Type B pancreatic cell (in vitro differentiated cells): ENCODE measurements at regions not wholly inside any gene's neighbourhood (a gene's known extent, or its start where the extent isn't known, plus 50 kb on each side); places are given as distances from the start of the nearest gene placed in this dataset.

Experiments used
- DNase-seq: peaks from one replicate; pipeline ENCODE4 v3.0.0; 2021; ENCODE audit warnings: mixed read lengths; ENCODE audit not compliant: unreplicated experiment; ENCODE audit errors: extremely low spot score
- H3K27ac Mint-ChIP-seq: 2 replicates; pipeline ENCODE4 v1.8.0; 2021; ENCODE audit warnings: mild to moderate bottlenecking, mixed read lengths
- H3K27me3 Mint-ChIP-seq: 2 replicates; pipeline ENCODE4 v1.8.0; 2021; ENCODE audit warnings: mixed read lengths
- H3K36me3 Mint-ChIP-seq: 2 replicates; pipeline ENCODE4 v1.8.0; 2021; ENCODE audit warnings: mixed read lengths
- H3K4me1 Mint-ChIP-seq: one replicate; pipeline ENCODE4 v1.8.0; 2021; ENCODE audit warnings: mixed read lengths; ENCODE audit not compliant: unreplicated experiment
- H3K4me3 Mint-ChIP-seq: 2 replicates; pipeline ENCODE4 v1.8.0; 2021; ENCODE audit warnings: mild to moderate bottlenecking, mixed read lengths
- H3K9me3 Mint-ChIP-seq: 2 replicates; pipeline ENCODE4 v1.8.0; 2021; ENCODE audit warnings: mixed read lengths
- CTCF ChIP-seq: fragments of 200-600 bp; sonication (generic); conservative IDR thresholded peaks from 2 replicates; pipeline ENCODE4 v1.5.0; 2021; ENCODE audit warnings: antibody characterized with exemption, mild to moderate bottlenecking

- Mint-ChIP-seq H3K9me3 (no peaks in the 10 kb centered on the region), H3K4me3 (no peak overlapping the region), H3K27me3 (no peaks in the 10 kb centered on the region), H3K36me3 (no peaks in the 10 kb centered on the region), H3K4me1 (no peaks in the 10 kb centered on the region), H3K27ac (no peak overlapping the region)
- no peak for TF ChIP-seq CTCF
- DNase-seq = no peak
Observed at GRCh38 chr6:114906096-114906495, 563.3 kb upstream of the HS3ST5 start.

- no peak for DNase-seq
- no peak for TF ChIP-seq CTCF
- Mint-ChIP-seq H3K4me3 (no peak overlapping the region), H3K9me3 (no peaks in the 10 kb centered on the region), H3K27me3 (no peaks in the 10 kb centered on the region), H3K36me3 (no peaks in the 10 kb centered on the region), H3K27ac (no peak overlapping the region), H3K4me1 (no peaks in the 10 kb centered on the region)
Observed at GRCh38 chr6:114897536-114897935, 554.7 kb upstream of the HS3ST5 start.

GRCh38 chr6:114892211-114892610 lies 549.4 kb upstream of the HS3ST5 start:
- Mint-ChIP-seq H3K4me1 (peaks cover 3% of the 10 kb centered on the region), H3K4me3 (no peak overlapping the region), H3K9me3 (no peaks in the 10 kb centered on the region), H3K27me3 (no peaks in the 10 kb centered on the region), H3K27ac (no peak overlapping the region), H3K36me3 (no peaks in the 10 kb centered on the region)
- TF ChIP-seq CTCF = no peak
- DNase-seq = no peak

- no peaks in the 10 kb centered on the region for H3K36me3 Mint-ChIP-seq
- no peak overlapping the region for H3K4me3 Mint-ChIP-seq
- H3K4me1 Mint-ChIP-seq = peaks cover 3% of the 10 kb centered on the region
- DNase-seq = no peak
- no peak overlapping the region for H3K27ac Mint-ChIP-seq
- no peaks in the 10 kb centered on the region for H3K9me3 Mint-ChIP-seq
- H3K27me3 Mint-ChIP-seq = no peaks in the 10 kb centered on the region
- no peak for TF ChIP-seq CTCF
Observed at GRCh38 chr6:114888241-114888640, 545.4 kb upstream of the HS3ST5 start.

- no peaks in the 10 kb centered on the region for H3K9me3 Mint-ChIP-seq
- H3K4me1 Mint-ChIP-seq = peaks cover 3% of the 10 kb centered on the region
- no peaks in the 10 kb centered on the region for H3K36me3 Mint-ChIP-seq
- no peak overlapping the region for H3K27ac Mint-ChIP-seq
- H3K27me3 Mint-ChIP-seq = no peaks in the 10 kb centered on the region
- DNase-seq = no peak
- no peak overlapping the region for H3K4me3 Mint-ChIP-seq
- no peak for TF ChIP-seq CTCF
Observed at GRCh38 chr6:114886670-114887436, 544.0 kb upstream of the HS3ST5 start.
